DMS 273 (cell line): ENCODE measurements at regions not wholly inside any gene's neighbourhood (a gene's known extent, or its start where the extent isn't known, plus 50 kb on each side); places are given as distances from the start of the nearest gene placed in this dataset.

ENCODE experiments used
- DNase-seq: peaks from one replicate; lab custom pipeline; 2025; ENCODE audit not compliant: unreplicated experiment; lab: John Stamatoyannopoulos, UW

GRCh38 chr18:33517950-33518349 lies 60.1 kb upstream of the ASXL3 start:
- no peak for DNase-seq

- DNase-seq: no peak
Measured at GRCh38 chr18:33513027-33513426, 65.0 kb upstream of the ASXL3 start.

- DNase-seq: no peak
Measured at GRCh38 chr18:33507019-33507418, 66.5 kb upstream of the CCDC178 start.

- DNase-seq: no peak
Measured at GRCh38 chr18:33505798-33506197, 65.3 kb upstream of the CCDC178 start.

- DNase-seq: no peak
Measured at GRCh38 chr18:33505297-33505696, 64.8 kb upstream of the CCDC178 start.

GRCh38 chr18:33495278-33495677 lies 54.8 kb upstream of the CCDC178 start:
- DNase-seq: peak; percentile 46
